ENCODE measurements at regions not wholly inside any gene's neighbourhood (a gene's known extent, or its start where the extent isn't known, plus 50 kb on each side); places are given as distances from the start of the nearest gene placed in this dataset.

- peak overlapping the region; percentile 81 for H3K27ac ChIP-seq
- ChIA-PET POLR2A (ENCODE audit: low non-redundant PET) (interaction anchor here (0.7 kb wide), 1 partner anchor 297 kb away, joined by 3 read pairs; no protein-coding TSS in a partner anchor), CTCF (interaction anchor here (0.6 to 1.5 kb wide), 5 partner anchors 12 to 842 kb away, joined by 3 to 6 read pairs (median 3); no protein-coding TSS in a partner anchor)
- peak; percentile 96 for DNase-seq (ENCODE audit: low spot score)
- peak; percentile 24 for TF ChIP-seq CTCF (conservative IDR thresholded peaks at IDR 0.05; ENCODE audit: low read depth)
These were observed 81.0 kb upstream of the CACUL1 start for GRCh38 chr10:118835682-118836326.

- TF ChIP-seq CTCF (conservative IDR thresholded peaks at IDR 0.05; ENCODE audit: low read depth): no peak
- POLR2A ChIA-PET (ENCODE audit: low non-redundant PET): no interaction called here
- H3K27ac ChIP-seq: no peak overlapping the region
- CTCF ChIA-PET: interaction anchor here (1.0 to 2.2 kb wide), 2 partner anchors 11 to 16 kb away, joined by 3 to 10 read pairs; no protein-coding TSS in a partner anchor
- DNase-seq (ENCODE audit: low spot score): no peak
These were observed 83.6 kb upstream of the CACUL1 start for GRCh38 chr10:118838364-118838763.

GRCh38 chr10:118839348-118839747 is 84.6 kb upstream of the CACUL1 start:
- TF ChIP-seq CTCF (conservative IDR thresholded peaks at IDR 0.05; ENCODE audit: low read depth): no peak
- CTCF ChIA-PET: interaction anchor here (2.2 kb wide), 1 partner anchor 12 kb away, joined by 10 read pairs; no protein-coding TSS in a partner anchor
- POLR2A ChIA-PET (ENCODE audit: low non-redundant PET): no interaction called here
- DNase-seq (ENCODE audit: low spot score): peak; percentile 42
- H3K27ac ChIP-seq: peak overlapping the region; percentile 82

- CTCF ChIA-PET: no interaction called here
- TF ChIP-seq CTCF (conservative IDR thresholded peaks at IDR 0.05; ENCODE audit: low read depth): no peak
- H3K27ac ChIP-seq: peak overlapping the region; percentile 82
- DNase-seq (ENCODE audit: low spot score): peak; percentile 93
- POLR2A ChIA-PET (ENCODE audit: low non-redundant PET): interaction anchor here (0.5 kb wide), 1 partner anchor 164 kb away, joined by 3 read pairs; no protein-coding TSS in a partner anchor
These were observed 85.5 kb upstream of the CACUL1 start for GRCh38 chr10:118840071-118840775.

GRCh38 chr10:118840776-118841468 is 86.2 kb upstream of the CACUL1 start:
- TF ChIP-seq CTCF (conservative IDR thresholded peaks at IDR 0.05; ENCODE audit: low read depth): no peak
- no peak for DNase-seq (ENCODE audit: low spot score)
- CTCF ChIA-PET: interaction anchor here (1.1 to 1.9 kb wide), 2 partner anchors 9 to 24 kb away, joined by 4 to 8 read pairs; no protein-coding TSS in a partner anchor
- POLR2A ChIA-PET (ENCODE audit: low non-redundant PET): interaction anchor here (0.5 kb wide), 1 partner anchor 163 kb away, joined by 3 read pairs; no protein-coding TSS in a partner anchor
- peak overlapping the region; percentile 82 for H3K27ac ChIP-seq

Measured in RWPE1 (cell line).